Kidney (tissue), 13 donors: ENCODE measurements at regions not wholly inside any gene's neighbourhood (a gene's known extent, or its start where the extent isn't known, plus 50 kb on each side); places are given as distances from the start of the nearest gene placed in this dataset.
A peak's percentile ranks its signal among the peaks of the same experiment; 100 is the strongest.

Experiments
- DNase-seq, 5 donors: peaks; one replicate each; pipeline ENCODE4 v3.0.0-alpha.2; 2013 to 2020
- FAIRE-seq: peaks from 2 replicates; lab custom pipeline; 2012; peaks lifted over from hg19 to GRCh38; lab: Jason Lieb, UNC
- H3K27ac ChIP-seq, 2 donors: one replicate each; pipeline ENCODE4 v1.7.0; 2013; ENCODE audit warnings: low read depth in 2 of 2, low read length in 2 of 2, inconsistent platforms in 1 of 2
- H3K27me3 ChIP-seq: one replicate; pipeline ENCODE4 v1.7.1; 2013; ENCODE audit warnings: low read length, inconsistent platforms; ENCODE audit not compliant: control insufficient read depth, insufficient read depth
- H3K36me3 ChIP-seq, 3 donors: one replicate each; pipeline versions ENCODE4 v1.7.0 to v1.7.1; 2013; ENCODE audit warnings: low read length in 3 of 3, control low read depth in 1 of 3, inconsistent platforms in 1 of 3; ENCODE audit not compliant: insufficient read depth in 3 of 3, control insufficient read depth in 2 of 3
- H3K4me1 ChIP-seq, 3 donors: one replicate each; pipeline versions ENCODE4 v1.7.0 to v1.7.1; 2013; ENCODE audit warnings: low read length in 3 of 3, inconsistent platforms in 1 of 3, low read depth in 1 of 3; ENCODE audit not compliant: control insufficient read depth in 2 of 3, insufficient read depth in 2 of 3
- H3K4me3 ChIP-seq, 3 donors: one replicate each; pipeline versions ENCODE4 v1.7.0 to v1.8.1; 2013; ENCODE audit warnings: low read length in 3 of 3, control low read depth in 1 of 3, inconsistent platforms in 1 of 3
- H3K9ac ChIP-seq, 3 donors: one replicate each; pipeline versions ENCODE4 v1.7.0 to v1.7.1; 2013; ENCODE audit warnings: low read length in 3 of 3, control low read depth in 1 of 3, inconsistent platforms in 1 of 3
- H3K9me3 ChIP-seq, 3 donors: one replicate each; pipeline versions ENCODE4 v1.7.0 to v1.7.1; 2013; ENCODE audit warnings: low read length in 3 of 3, control low read depth in 1 of 3, inconsistent platforms in 1 of 3; ENCODE audit not compliant: control insufficient read depth in 2 of 3, insufficient read depth in 1 of 3
- CTCF ChIP-seq: IDR thresholded peaks from 3 replicates; pipeline ENCODE4 v1.5.1; 2012; ENCODE audit warnings: mild to moderate bottlenecking, moderate library complexity, borderline replicate concordance; ENCODE audit not compliant: insufficient read depth; ENCODE audit errors: extremely low read depth
- intact Hi-C: fragments of 100-400 bp; cut with DNase I; formaldehyde crosslinking; loops from one replicate; pipeline ENCODE4 v1.11.1; 2022
- donor health status: control.
- donor health status: control.
- donor health status: control.
- donor health status: control.
- donor health status: control.
- donor health status: DM: yes; HTN: yes; CAD: no.
- donor health status: Normal renal cell carcinoma (clear cell type).

DNA sequence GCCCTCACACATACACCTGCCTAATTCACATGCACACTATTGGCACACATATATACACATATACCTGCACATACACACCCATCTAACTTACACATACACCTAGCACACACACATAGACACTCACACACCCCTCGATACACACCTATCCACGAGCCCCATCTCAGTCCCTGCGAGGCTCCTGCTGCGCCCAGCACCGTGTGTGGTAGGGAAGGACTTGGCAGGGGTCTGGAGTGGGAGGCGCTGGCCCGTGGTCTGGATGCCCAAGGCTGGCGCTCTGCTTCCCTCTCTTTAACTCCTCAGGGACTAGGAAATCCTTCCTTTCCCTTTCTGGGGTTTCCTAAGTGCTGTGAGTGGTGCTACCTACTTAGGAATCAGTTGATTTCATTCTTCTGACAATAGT, 202.7 kb downstream of the UQCRFS1 start:
- FAIRE-seq (no peak), DNase-seq (no peak)
- no peaks in the 10 kb centered on the region for H3K36me3 ChIP-seq
- H3K9me3 ChIP-seq: no peaks in the 10 kb centered on the region
- H3K4me3 ChIP-seq: no peak overlapping the region
- H3K9ac ChIP-seq: no peak overlapping the region
- no peaks in the 10 kb centered on the region for H3K4me1 ChIP-seq
- H3K27ac ChIP-seq: no peak overlapping the region
- intact Hi-C loops: no loop called here
- TF ChIP-seq CTCF: no peak
- no peaks in the 10 kb centered on the region for H3K27me3 ChIP-seq

- Histone ChIP-seq H3K9me3 (no peaks in the 10 kb centered on the region), H3K4me3 (no peak overlapping the region), H3K27ac (no peak overlapping the region), H3K27me3 (no peaks in the 10 kb centered on the region), H3K36me3 (no peaks in the 10 kb centered on the region), H3K4me1 (peaks cover 3 to 6% (median 5%) of the 10 kb centered on the region in 3 donors), H3K9ac (no peak overlapping the region)
- TF ChIP-seq CTCF: no peak
- intact Hi-C loops: no loop called here
- FAIRE-seq (no peak), DNase-seq (peak in 1 of 5 donors; percentile 30)
These were observed 206.8 kb downstream of the UQCRFS1 start for GRCh38 chr19:29006057-29006735.

DNA sequence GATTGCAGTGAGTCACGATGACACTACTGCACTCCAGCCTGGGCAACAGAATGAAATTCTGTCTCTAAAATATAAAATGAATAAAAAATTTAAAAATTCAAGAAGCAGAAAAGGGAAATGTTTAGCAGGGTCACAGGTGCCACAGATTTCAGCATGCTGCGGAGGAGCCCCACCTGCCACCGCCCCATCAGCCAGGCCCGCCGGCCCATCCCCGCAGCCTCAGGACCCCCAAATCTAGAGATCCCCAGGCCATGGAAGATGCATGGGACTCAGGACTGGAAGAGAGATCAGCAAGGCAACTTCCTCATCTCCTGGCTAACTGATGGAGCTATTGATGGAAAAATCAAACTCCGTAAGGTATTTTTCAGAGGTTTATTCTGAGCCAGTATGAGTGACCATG, 208.2 kb downstream of the UQCRFS1 start:
- Histone ChIP-seq H3K36me3 (no peaks in the 10 kb centered on the region), H3K9me3 (no peaks in the 10 kb centered on the region), H3K27ac (no peak overlapping the region), H3K4me1 (peaks cover 3 to 15% (median 5%) of the 10 kb centered on the region in 3 donors), H3K9ac (no peak overlapping the region), H3K4me3 (no peak overlapping the region), H3K27me3 (no peaks in the 10 kb centered on the region)
- no peak for TF ChIP-seq CTCF
- no peak for FAIRE-seq
- DNase-seq: peak in 1 of 5 donors; percentile 10
- intact Hi-C loops: no loop called here
